LNCAP (cell line): ENCODE measurements at regions not wholly inside any gene's neighbourhood (a gene's known extent, or its start where the extent isn't known, plus 50 kb on each side); places are given as distances from the start of the nearest gene placed in this dataset.

ENCODE experiments used
- TF ChIP-seq, protein P1 (sequence below): fragments of 450-650 bp; IDR thresholded peaks from 2 replicates; pipeline ENCODE4 v1.5.1; 2017; ENCODE audit warnings: mild to moderate bottlenecking

DNA sequence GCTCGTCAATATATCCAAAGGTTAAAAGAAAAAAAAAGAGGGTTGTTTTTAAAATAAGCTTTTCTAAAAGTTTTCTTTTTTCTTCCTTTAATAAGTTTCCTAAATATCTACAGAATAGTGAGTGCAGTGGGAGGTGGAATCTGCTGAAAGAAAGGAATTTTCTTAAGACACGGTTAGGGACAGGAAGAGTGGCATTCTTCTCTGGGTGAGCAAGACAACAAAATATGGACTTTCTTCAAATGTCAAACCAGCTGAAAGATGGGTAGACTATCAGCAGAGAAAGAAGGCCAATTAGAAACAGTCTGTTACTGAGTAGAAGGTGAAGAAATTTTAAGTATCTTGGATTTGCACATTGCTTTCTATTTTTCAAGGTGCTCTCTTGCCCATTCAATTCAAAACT is 222.7 kb upstream of the PIK3C3 start:
- TF ChIP-seq, protein P1, sequence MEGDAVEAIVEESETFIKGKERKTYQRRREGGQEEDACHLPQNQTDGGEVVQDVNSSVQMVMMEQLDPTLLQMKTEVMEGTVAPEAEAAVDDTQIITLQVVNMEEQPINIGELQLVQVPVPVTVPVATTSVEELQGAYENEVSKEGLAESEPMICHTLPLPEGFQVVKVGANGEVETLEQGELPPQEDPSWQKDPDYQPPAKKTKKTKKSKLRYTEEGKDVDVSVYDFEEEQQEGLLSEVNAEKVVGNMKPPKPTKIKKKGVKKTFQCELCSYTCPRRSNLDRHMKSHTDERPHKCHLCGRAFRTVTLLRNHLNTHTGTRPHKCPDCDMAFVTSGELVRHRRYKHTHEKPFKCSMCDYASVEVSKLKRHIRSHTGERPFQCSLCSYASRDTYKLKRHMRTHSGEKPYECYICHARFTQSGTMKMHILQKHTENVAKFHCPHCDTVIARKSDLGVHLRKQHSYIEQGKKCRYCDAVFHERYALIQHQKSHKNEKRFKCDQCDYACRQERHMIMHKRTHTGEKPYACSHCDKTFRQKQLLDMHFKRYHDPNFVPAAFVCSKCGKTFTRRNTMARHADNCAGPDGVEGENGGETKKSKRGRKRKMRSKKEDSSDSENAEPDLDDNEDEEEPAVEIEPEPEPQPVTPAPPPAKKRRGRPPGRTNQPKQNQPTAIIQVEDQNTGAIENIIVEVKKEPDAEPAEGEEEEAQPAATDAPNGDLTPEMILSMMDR, result no peak

DNA sequence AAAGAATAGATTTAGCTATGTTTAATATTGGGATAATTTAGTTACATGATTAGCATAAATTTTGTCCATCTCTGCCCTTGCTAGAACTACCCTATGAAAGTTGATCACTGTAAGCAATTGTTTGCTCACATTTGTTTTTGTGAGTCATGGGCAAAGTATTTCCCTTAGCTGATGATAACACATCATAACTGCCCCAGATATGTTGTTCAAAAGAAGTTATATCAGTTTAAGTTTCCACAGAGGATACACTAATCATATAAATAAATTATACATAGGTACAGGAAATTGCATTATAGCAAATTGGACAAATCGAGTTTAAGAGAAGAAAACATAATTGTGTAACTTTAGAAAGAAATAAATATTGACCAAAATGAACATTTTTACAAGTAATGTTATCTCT is 223.2 kb upstream of the PIK3C3 start:
- TF ChIP-seq, protein P1, result no peak

DNA sequence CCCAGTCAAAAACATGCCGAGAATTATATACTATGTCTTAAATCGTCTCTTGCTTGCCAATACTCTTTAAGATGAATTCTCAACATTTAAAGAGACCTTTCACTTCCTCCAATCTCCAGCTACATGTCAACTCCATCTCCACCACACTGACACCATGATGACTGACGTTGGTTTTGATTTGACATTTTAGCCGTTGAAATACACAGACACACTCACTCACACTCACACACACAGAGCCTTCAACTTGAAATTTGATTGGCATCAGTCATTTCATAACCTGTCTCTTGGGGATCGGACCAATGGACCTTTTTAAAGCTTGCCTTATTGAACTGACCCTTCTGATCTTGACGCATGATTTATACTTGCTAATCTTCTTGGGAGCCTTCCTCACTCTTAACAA is 230.8 kb upstream of the PIK3C3 start:
- TF ChIP-seq, protein P1, result no peak

DNA sequence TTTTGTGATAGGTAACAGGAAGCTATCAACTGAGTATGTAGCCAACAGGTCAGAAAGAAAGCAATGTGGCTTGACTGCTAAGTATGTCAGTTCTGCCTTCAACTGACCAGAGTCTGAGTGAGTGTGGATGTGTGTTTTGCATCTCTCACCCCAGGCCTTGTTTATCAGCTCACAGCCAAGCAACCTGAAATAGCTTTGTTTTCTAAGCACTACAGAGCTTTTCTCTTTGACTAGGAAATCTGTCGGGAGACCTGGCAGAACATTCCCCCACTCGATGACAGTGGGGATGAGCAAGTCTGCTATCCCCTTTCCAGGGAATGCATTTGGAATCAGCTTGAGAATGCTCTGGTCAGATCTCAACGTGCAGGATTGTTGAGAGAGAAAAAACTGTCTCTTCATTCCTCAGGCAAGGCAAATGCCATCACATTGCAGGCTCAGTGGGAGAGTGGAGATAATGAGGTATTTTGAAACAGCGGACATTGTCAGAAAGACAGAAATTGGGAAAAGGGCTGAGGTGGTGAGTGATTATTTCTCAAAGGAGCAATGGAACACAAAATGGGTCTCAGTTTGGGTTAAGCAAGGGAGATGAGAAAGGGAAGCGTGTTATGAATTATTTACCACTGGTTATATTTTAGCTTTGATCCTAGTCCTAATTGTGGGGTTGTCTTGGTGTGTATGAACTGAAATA is 233.8 kb upstream of the PIK3C3 start:
- TF ChIP-seq, protein P1, result no peak

DNA sequence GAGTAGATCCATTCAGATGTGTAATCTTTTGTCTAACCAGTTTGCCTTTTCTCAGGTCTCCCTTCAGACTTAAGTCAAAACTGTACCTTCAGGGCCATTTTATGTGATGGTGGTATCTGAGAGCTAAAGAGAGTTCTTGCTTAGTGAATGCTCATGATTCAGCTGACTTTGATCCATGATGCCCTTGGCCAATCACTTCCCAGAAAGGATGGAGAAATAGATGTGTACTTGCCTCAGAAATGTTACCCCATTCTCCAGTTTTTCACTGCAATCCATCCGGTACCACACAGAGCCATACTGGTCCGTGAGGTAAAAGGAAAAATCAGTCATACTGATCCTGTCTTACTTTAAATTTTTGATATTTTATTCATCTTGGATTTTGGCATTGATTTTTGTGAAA is 234.8 kb upstream of the PIK3C3 start:
- TF ChIP-seq, protein P1, result no peak

DNA sequence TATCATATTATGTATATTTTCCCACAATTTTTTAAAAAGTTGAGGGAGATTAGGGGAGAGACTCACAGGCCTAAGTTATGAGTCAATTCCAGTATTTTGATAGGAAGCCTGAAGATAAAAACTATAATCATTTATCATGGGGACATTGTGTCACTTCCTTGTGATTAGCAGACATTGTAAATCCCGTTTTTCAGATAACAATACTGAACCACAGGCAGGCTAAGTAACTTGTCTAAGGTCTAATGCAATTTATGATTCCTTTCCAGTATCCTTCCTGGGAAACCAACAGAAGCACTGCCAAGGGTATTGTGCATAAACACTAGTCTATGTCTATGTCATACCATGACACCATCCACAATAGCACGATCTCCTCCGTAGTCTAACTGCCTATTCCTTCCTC is 235.2 kb upstream of the PIK3C3 start:
- TF ChIP-seq, protein P1, result no peak

DNA sequence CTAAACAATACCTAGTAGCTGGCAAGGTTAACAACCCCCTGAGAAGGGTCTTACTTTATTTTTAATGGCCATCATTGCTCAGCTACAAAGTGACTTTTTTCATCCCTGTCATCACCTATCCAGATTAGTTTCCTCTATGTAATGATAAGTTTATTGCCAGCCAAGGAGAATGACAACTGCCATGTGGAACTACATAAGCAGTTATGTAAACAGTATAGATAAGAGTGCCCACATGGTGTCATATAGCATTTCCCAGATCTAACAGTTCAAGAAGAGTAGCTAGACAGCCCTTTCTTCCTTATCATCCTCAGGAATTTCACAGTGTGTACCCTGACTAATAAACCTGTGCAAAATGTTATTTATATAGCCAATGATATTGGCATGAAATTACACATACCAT is 240.2 kb upstream of the PIK3C3 start:
- TF ChIP-seq, protein P1, result no peak
